ENCODE measurements at regions not wholly inside any gene's neighbourhood (a gene's known extent, or its start where the extent isn't known, plus 50 kb on each side); places are given as distances from the start of the nearest gene placed in this dataset.

GRCh38 chr2:55114082-55114481, 63.8 kb upstream of the RTN4 start:
- H3K4me3 ChIP-seq, result no peak overlapping the region
- no peaks in the 10 kb centered on the region for H3K9me3 ChIP-seq
- no peak for DNase-seq
- no peaks in the 10 kb centered on the region for H3K27me3 ChIP-seq
- peak overlapping the region in 2 of 4 donors; percentile 88 to 89 for H3K27ac ChIP-seq
- intact Hi-C loops (cut with DNase I), result loop anchor here (5.0 kb wide), 1 partner anchor 67 kb away; no protein-coding TSS in a partner anchor
- peaks cover 0 to 51% (median 34%) of the 10 kb centered on the region in 4 donors for H3K4me1 ChIP-seq
- no peaks in the 10 kb centered on the region for H3K36me3 ChIP-seq
- WGBS, 2 donors, result 56 to 82% methylated on average over 5 of the region's 5 CpGs
- no peak for TF ChIP-seq POLR2A (IDR thresholded peaks at IDR 0.05)
- TF ChIP-seq EP300 (IDR thresholded peaks at IDR 0.05), result no peak
- TF ChIP-seq POLR2AphosphoS5 (IDR thresholded peaks at IDR 0.05), result no peak
- TF ChIP-seq CTCF (IDR thresholded peaks at IDR 0.05), result no peak

GRCh38 chr2:55112229-55113031, 62.2 kb upstream of the RTN4 start:
- peaks cover 0 to 67% (median 50%) of the 10 kb centered on the region in 4 donors for H3K4me1 ChIP-seq
- TF ChIP-seq EP300 (IDR thresholded peaks at IDR 0.05), result no peak
- TF ChIP-seq CTCF (IDR thresholded peaks at IDR 0.05), result no peak
- TF ChIP-seq POLR2AphosphoS5 (IDR thresholded peaks at IDR 0.05), result peak in 3 of 4 donors; percentile 42 to 70 (median 61)
- peak overlapping the region; percentile 77 to 89 (median 88) for H3K27ac ChIP-seq
- no peak overlapping the region for H3K4me3 ChIP-seq
- DNase-seq, result peak; percentile 96
- H3K27me3 ChIP-seq, result no peaks in the 10 kb centered on the region
- intact Hi-C loops (cut with DNase I), result loop anchor here (5.0 kb wide), 1 partner anchor 65 kb away; no protein-coding TSS in a partner anchor
- no peaks in the 10 kb centered on the region for H3K9me3 ChIP-seq
- no peaks in the 10 kb centered on the region for H3K36me3 ChIP-seq
- WGBS, 2 donors, result 49 to 74% methylated on average over 13 of the region's 13 CpGs

DNA sequence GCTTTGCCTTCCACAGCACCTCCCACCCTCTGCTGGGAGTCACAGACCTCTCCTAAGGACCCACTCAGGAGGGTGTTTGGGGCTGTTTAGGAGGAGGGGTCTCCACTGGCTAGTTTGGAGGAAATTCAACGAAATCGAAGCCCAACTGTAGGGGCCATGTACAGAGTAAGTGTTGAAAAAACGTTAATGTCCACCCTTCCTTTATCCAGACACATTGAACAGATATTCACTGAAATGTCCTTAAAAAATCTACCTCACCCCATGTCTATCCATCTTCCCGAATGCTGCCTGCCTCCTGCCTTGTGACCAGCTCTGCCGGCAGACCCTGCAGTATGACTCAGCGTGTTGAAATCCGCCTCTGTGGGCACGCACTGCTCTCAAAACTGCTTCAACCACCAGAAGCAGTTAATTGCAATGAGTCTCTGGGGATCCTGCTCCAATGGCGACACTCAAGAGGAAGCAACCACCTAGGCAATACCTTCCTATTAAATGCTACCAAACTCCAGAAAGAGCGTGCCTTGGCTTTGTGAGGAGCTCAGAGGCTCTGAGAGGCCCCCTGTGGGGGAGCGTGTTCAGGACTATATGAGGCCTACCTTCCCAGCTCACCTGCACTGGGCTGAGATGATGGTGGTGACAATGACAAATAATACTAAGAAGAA, 61.4 kb upstream of the RTN4 start:
- TF ChIP-seq POLR2AphosphoS5 (IDR thresholded peaks at IDR 0.05) (peak; percentile 21 to 74 (median 42)), EP300 (IDR thresholded peaks at IDR 0.05) (peak in 1 of 4 donors; percentile 31), POLR2A (IDR thresholded peaks at IDR 0.05) (no peak)
- H3K36me3 ChIP-seq, result no peaks in the 10 kb centered on the region
- H3K27me3 ChIP-seq, result no peaks in the 10 kb centered on the region
- no peaks in the 10 kb centered on the region for H3K9me3 ChIP-seq
- intact Hi-C loops (cut with DNase I), result loop anchor here (5.0 kb wide), 1 partner anchor 64 kb away; no protein-coding TSS in a partner anchor
- 63 to 88% methylated on average over 11 of the region's 11 CpGs for WGBS, 2 donors
- no peak overlapping the region for H3K4me3 ChIP-seq
- H3K4me1 ChIP-seq, result peaks cover 0 to 74% (median 56%) of the 10 kb centered on the region in 4 donors
- DNase-seq, result peak; percentile 92
- peak overlapping the region; percentile 77 to 89 (median 88) for H3K27ac ChIP-seq

- DNase-seq, result no peak
- Histone ChIP-seq H3K4me3 (no peak overlapping the region), H3K27me3 (no peaks in the 10 kb centered on the region), H3K9me3 (no peaks in the 10 kb centered on the region), H3K27ac (peak overlapping the region; percentile 77 to 89 (median 88)), H3K4me1 (peaks cover 0 to 79% (median 58%) of the 10 kb centered on the region in 4 donors), H3K36me3 (no peaks in the 10 kb centered on the region)
- TF ChIP-seq EP300 (IDR thresholded peaks at IDR 0.05) (no peak), CTCF (IDR thresholded peaks at IDR 0.05) (no peak), POLR2A (IDR thresholded peaks at IDR 0.05) (no peak), POLR2AphosphoS5 (IDR thresholded peaks at IDR 0.05) (no peak)
- 87 to 91% methylated on average over 4 of the region's 4 CpGs for WGBS, 2 donors
- intact Hi-C loops (cut with DNase I), result loop anchor here (5.0 kb wide), 1 partner anchor 64 kb away; no protein-coding TSS in a partner anchor
Observed at GRCh38 chr2:55111230-55111569, 60.9 kb upstream of the RTN4 start.

All from sigmoid colon (tissue), 6 donors.